ENCODE measurements at regions not wholly inside any gene's neighbourhood (a gene's known extent, or its start where the extent isn't known, plus 50 kb on each side); places are given as distances from the start of the nearest gene placed in this dataset.
A peak's percentile ranks its signal among the peaks of the same experiment; 100 is the strongest.

DNA sequence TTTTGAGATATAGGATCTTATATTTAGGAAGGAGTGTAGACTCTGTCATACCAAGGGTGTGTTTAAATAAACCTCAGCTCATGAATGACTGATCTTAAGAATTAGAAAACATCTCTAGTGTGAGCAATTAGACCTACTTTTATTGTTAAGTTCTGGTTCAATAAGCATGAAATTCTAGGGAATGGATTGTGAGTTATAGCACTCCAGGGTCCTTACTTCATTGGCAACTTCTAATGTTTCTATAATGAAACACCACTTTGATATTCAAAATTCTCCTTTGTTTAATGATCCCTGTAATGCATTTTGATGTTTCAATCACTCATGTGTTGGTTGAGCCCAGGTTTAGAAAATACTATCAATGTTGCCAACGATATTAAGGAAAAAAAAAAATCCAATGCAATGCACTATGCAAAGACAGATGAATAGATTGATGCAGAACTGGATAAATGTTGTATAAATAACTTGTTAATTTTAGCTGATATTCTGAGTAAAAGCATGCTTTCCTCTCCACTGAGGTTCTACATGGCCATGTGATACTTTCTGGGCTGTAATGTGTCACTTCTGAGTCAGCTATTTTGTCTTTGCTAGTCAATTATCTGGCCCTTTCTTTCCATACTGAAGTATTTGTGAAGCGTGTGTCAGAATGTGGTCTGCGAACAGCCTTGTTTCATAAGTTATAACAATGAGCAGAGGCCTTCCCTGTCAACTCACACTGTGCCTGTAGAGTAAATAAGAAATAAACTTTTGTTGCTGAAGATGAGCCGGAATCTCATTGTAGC is 1035.9 kb downstream of the PLOD2 start:
- peak; percentile 88 for FAIRE-seq
- DNase-seq (ENCODE audit: low spot score) = peak; percentile 54

DNA sequence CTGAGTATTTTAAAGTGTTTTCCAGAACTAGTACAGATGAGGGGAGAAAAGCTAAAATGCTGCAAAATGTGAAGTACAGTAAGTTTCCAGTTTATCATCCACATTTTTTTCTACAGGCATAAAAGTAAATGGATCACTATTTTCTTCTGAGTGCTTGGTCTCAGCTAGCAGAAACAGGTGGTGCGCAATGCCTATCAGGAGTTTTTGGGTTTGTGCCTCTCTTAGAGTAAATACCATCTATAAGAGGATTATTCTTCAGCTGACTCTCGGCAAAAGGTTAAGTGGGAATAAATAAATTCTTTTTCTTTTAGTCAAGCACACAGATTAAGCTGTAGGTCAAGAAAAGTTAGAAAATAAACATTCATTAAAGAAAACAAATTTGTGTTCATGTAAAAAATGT is 1027.7 kb downstream of the PLOD2 start:
- FAIRE-seq (no peak), DNase-seq (ENCODE audit: low spot score) (no peak)

DNA sequence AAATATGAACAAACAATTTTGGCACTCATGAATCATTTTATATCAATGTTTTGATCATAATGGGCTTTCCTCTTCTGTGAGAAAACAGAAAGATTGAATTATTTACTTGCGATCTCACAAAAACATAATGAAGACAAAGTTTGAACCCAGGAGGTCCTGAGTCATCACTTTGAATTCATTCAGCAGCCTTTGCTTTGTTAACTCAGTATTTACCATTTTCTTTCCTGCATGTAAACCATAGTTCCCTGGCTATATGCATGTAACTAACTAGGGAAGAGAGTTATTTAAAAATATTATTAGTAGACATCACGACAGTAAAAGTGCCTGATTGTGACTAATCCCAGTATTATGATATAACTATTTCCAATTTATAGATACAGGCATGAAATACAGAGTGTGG is 1026.2 kb downstream of the PLOD2 start:
- FAIRE-seq (peak; percentile 29), DNase-seq (ENCODE audit: low spot score) (no peak)

DNA sequence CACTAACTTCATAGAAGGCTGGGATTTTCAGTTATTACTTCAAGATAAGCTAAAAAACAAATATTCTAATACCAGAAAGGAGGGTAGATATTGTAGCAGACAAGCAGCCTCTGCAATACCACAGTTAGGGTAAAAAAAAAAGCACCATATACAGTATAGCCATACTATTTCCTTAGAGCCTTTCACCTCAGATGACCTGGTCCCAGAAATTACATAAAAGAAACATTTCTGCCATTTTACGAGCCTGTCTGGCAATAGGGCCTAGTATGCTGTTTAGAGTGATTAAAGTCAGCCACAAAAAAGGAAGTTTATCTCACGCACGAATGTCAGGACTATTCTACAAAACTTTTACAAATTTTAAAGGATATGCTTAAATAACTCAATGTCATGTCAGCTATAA is 1016.6 kb downstream of the PLOD2 start:
- DNase-seq (ENCODE audit: low spot score) (no peak), FAIRE-seq (no peak)

DNA sequence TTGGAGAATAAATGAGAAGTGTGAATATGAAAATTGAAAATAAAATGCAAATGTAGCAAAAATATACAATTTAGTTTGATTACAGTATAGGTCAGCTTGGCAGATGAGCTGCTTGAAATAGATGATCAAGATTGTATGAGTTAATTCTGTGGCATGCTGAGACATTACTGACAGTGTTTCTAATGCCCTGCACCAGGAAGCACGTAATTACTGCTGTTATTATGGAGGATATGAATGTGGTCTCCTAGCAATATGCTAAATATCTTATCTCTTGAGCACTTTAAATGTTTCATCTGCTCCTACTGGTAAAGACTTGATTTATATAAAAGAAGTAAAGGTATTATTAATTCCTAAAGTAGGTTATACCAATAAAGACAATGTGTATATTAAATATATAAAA is 1015.5 kb downstream of the PLOD2 start:
- DNase-seq (ENCODE audit: low spot score) (no peak), FAIRE-seq (no peak)

DNA sequence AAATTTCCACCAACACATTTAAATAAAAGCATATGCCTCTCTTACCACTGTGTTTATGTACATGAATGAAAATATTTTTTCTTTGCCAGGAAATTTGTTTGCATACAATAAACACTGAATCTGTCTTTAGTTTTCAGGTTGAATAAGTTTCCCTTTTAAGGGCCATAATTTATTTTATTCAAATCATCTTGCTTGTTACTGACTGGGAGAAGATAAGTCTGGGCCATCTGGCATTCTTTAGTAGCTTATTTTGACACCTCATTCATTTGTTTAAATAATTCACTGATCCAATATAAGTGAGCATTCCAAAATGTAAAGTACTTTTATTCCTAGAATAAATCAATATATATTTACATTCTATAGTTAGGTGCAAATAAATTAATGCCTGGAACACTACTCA is 1001.3 kb downstream of the PLOD2 start:
- no peak for FAIRE-seq
- DNase-seq (ENCODE audit: low spot score) = no peak

DNA sequence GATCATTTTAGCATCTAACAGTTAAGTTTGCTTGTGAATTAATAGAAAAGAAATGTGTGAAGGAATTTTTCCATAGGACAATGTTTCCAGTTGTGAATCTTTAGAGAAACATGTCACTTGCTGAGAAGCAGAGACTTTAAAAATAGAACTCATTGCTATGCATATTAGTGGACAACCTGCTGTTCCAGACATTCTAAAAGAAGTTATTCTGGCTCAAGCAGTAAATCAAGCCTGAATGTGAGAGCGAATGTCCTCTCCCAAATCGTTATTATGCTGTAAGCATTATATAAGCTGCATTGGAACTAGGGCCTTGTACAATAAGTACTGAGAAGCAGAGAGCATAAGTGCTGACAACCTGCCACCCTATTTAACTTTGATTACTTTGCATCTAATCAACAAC is 990.9 kb downstream of the PLOD2 start:
- FAIRE-seq = no peak

DNA sequence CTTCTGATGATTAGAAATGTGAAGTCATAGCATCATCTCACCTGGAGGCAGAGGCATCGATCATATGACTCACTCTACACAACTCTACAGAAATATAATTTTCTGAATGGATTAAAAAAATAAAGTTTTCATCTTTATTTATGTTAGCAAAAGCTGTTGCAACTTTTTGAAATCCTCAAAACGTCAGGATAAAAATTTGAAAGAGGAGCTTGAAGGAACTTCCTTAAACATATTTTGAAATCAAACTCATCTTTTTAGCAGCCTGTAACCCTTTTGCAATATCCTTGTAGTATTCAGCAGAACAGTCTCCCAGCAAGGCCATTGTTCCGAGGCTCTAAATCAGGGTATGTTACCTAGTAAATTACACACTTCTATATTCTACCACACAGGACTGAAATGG is 985.4 kb downstream of the PLOD2 start:
- DNase-seq (ENCODE audit: low spot score) (no peak), FAIRE-seq (no peak)

More for the DNA sequence above, 990.9 kb downstream of the PLOD2 start:
- DNase-seq (ENCODE audit: low spot score) = no peak

DNA sequence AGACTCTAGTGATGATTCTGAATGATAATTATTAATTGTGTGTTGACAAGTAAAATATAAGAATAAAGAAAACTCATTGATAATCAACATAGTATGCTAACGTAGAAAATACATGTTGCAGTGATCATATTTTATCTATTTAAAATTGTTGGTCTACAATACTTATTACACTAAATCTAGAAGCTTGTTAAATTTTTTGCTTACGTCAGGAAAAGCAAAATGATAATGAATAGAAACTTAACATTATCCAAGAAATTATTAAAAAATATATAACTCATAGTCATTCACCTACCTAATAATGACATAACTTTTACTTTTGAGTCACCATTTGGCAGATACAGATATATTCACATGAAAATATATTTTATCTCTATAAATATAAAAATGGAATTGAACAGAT is 984.1 kb downstream of the PLOD2 start:
- DNase-seq (ENCODE audit: low spot score) (no peak), FAIRE-seq (no peak)

DNA sequence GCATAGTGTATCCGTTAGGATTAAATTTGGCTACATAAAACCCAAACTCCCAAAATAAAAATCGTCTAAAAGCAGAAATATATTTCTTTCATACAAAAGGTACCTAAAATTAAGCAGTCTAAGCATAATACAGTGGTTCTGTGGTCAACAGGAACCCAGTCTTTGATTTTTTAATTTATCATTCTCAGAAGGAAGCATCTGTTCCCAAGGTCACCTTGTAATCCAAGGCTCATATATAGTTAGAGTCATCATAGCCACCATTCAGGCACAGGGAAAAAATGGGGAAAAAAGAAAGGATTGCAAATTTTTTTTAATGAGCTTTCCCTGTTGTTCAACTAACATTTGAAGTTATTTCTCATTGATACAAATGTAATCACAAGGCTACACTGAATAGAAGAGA is 983.2 kb downstream of the PLOD2 start:
- DNase-seq (ENCODE audit: low spot score) (no peak), FAIRE-seq (no peak)

DNA sequence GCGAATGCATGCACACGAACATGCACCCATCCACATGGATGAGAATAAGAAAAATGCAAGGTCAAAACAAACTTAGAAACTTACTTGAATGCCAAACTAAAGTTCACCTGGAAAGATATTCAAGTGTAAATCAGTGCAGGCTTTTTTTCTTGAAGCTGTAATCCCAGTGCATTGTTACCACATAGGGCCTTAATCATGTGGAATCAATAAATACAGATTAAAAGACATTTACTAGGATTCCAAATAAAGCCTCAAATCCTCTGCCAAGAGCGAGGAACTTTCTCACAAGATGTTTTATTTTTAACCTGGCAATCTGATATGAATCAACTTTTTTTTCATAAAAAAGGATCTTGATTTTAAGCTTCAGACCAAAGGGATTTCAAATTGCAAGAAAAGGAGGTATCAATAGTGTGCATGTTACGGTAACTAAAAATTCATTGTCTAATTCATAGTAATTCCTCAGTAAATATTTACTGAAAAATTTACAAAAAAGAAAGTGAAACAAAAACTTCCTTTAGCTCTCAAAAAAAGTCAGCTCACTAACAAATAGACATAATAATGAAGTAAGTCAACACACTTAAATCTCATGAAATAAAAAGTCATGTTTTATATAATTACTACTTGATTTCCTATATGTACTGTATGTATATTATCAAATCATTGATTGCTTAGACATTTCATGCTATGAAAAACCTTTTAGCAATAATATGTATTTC is 978.6 kb downstream of the PLOD2 start:
- DNase-seq (ENCODE audit: low spot score) (no peak), FAIRE-seq (no peak)

DNA sequence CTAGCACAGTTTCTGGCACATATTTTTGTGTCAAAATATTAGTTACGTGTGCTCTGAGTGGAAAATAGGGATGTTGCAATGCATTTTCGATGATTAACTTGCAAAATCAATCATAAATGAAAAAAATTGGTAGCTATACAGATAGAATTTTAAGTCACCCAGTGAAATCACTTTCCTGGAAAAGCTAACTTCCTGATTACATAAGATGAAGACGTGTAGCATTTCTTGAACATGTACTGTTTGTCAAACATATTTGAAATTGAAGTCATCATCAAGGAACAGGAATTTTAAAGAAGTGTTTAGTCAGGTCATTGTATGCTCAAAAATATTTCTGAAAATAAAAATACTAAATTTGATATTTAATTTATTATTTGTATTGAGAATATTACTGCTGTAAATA is 977.7 kb downstream of the PLOD2 start:
- FAIRE-seq (no peak), DNase-seq (ENCODE audit: low spot score) (no peak)

DNA sequence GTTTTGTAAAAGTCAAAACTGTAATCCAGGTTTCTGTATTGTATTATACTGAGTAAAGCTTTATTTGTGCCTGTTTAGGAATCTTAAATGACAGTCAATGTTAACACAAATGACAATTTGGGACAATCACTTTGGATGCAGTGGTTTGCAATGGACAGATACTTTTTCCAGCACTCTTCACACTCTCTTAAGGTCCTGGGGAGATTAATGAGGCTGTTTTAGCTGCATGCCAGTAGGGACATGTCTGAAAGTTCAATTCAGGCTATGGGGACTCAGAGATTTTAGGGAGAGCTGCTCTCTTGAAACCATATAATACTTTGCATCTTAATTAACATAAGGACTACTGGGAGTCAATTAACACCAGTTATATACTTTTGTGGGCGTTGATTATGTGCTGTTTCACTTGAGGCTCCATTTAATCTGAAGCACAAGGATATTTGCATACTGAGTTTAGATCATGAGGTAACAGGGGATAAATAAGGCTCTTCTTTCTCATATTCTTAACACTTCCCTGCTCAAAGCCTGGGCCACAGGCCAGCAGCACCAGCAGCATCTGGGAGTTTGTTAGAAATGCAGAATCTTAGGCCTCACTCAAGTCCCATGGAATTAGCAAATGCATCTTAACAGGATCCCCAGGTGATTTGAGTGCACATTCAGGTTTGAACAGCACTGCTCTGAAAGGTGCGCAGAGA is 972.8 kb downstream of the PLOD2 start:
- FAIRE-seq (no peak), DNase-seq (ENCODE audit: low spot score) (no peak)

DNA sequence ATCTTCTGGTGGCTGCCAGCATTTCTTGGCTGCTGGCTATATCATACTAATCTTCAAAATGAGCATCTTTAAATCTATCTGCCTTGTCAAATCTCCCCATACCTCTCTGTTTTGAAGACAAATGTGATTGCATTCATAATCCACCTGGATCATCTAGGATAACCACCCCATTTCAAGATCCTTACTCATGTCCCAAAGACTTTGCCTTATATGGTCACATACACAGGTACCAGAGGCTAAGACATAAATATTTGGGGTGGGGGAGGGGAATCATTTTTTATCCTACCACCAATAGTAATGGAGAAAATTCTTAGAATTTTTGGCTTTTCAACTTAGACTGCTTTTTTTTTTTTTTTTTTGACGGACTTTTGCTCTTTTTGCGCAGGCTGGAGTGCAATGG is 970.8 kb downstream of the PLOD2 start:
- DNase-seq (ENCODE audit: low spot score) (no peak), FAIRE-seq (no peak)

DNA sequence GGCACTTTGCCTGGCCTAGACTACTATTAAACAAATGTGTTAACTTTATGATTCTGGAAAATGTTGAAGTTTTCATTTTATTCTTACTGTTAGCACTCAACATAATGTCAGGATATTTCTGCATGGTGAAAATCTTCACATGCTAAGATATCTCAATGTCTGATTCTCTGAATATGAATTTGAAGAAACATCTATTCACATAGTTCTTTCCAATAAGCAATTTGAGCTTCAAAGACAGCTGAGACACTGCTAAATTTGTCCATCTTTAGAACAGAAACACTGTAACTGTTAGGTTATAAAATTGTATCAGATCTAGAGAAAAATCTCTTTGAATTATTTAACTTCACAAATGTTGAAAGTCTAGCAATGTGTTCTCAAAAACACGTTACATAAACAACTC is 970.2 kb downstream of the PLOD2 start:
- DNase-seq (ENCODE audit: low spot score) = no peak

DNA sequence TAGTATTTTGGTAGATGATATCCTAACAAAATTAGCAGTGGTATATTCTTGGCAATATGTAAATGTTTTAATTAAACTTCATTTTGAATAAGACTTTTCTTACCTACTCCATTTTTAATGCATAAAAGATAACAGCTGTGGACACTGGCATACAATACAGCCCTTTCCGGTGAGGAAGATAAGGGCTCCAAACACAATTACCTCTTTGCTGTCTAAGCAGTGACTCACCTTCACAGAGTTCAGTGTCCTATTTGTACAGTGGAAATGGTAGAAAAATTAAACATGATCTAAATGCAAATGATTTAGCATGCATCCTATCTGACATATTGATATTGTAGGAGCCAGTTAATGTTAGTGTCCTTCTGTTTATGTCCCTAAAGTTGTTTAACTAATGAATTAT is 969.4 kb downstream of the PLOD2 start:
- no peak for FAIRE-seq

More for the DNA sequence above, 970.2 kb downstream of the PLOD2 start:
- FAIRE-seq = no peak

DNA sequence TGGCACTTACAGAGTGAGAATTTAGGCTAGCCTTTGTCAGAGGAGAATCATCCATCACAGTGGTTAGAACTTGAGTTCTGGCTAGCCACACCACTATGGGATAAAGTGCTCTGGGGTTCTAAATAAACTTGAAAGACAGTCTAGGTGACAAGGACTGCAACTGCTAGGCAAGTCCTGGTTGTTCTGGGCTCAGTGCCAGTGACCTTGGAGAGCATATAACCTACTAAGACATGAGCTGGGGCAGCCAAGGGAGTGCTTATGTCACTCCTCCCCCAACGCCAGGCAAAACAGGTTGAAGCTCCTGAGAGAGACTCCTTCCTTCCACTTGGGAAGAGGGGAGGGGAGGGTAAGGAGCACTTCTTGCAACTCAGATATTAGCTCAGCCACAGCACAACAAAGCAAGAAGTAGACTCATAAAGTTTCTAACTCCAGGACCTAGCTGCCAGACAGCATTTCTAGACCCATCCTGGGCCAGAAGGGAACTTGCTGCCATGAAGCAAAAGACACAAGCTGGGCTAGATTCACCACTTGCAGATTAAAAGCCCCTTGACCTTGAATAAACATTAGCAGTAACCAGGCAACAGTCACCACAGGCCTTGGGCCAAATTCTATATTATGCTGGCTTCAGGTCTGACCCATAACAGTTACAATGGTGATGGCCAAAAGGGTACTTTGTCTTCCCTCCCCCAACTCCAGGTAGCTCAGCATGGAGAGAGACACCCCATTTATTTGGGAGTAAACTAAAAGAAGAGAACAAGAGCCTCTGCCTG is 963.7 kb downstream of the PLOD2 start:
- no peak for DNase-seq (ENCODE audit: low spot score)
- FAIRE-seq = no peak

More for the DNA sequence above, 969.4 kb downstream of the PLOD2 start:
- no peak for DNase-seq (ENCODE audit: low spot score)

DNA sequence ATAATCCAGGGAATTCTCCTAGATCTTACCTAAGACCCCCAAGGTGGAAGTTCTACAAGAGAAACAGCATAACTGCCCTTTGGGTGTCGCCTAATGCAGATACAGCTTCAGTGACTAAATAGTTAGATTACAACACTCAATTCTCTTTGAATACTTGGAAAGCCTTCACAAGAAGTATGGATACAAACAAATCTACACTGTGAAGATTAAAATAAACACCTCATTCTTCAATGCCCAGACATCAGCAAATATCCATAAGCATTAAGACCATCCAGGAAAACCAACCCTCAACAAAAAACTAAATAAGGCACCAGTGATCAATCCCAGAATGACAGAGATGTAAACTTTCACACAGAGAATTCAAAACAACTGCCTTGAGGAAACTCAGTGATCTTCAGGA is 963.2 kb downstream of the PLOD2 start:
- FAIRE-seq = no peak
- DNase-seq (ENCODE audit: low spot score) = no peak

DNA sequence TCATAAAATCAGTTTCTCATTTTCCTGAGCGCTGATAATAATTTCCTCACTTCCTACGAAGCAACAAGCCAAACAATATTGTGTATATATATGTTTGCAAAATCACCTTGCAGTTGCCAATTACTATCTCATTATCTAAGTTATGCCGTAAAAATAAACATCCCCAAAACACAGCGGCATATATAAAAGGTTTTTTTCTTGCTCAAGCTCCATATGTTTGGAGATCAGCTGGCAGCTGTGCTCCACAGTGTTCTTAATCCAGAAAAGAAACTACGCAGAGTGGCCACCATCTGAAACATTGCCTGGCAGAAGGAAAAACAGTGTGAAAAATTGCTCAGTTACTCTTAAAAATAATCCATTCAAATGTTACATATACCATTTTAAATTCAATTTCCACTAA is 951.4 kb downstream of the PLOD2 start:
- FAIRE-seq = no peak
- no peak for DNase-seq (ENCODE audit: low spot score)

DNA sequence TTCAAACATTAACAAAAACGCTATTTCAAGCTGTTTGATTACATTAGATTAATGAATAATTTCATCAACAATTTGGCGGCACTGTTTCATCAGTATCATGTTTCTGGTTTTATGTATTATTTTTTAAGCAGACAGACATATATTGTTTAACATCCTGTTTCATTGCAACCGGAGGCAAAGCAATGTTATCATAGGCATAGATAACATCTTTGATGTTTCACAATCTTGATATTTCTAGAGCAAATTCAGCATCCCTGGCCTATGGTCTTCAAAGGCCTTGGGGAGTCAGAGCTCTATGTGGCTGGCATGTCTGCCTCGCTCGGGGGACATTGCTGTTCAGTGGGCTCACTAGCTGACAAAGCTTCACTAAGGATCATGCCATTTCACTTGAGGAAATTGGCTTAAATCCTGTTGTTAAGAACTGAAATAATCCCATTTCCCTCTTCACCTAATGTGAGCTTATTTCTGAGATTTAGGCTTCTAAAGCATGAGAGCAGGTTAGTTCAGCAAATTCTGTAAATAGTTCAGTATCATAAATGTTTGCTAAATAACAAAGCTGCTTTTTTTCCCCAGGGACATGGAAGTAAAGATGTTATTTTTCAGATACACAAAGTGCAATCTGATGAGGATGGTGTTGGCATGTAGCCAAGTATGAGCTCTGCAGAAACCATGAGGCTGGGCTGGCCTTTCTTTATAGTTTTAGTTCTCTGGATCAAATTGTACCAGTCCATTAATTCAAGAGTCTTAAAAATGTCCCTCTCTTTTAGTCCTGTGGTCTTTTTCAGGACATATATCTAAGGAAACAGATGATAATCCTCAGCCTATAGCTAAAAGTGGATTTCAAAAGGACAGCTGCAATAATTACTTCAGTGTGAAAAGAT is 941.4 kb downstream of the PLOD2 start:
- FAIRE-seq (no peak), DNase-seq (ENCODE audit: low spot score) (no peak)

DNA sequence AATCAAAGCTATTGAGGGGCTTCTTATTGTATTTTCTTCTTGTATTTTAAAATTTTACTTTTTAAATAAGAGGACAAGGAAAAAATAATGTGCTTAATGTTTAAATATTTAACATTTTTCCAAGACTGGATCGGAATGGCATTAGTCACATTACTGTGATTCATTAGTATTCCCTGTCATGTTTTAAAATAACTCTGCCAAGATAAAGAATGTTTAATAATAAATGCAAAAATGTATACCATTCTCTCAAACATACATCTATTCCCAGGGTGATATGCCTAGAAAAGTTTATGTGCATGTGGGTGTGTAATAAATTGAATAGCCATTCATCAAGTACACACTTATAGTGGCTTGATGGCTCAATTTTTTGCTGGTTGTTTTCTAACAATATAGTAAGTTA is 936.1 kb downstream of the PLOD2 start:
- FAIRE-seq = no peak

More for the DNA sequence above, 936.1 kb downstream of the PLOD2 start:
- DNase-seq (ENCODE audit: low spot score) = no peak

All from RCC 7860 (cell line).